Spleen (tissue), 11 donors: ENCODE measurements at regions not wholly inside any gene's neighbourhood (a gene's known extent, or its start where the extent isn't known, plus 50 kb on each side); places are given as distances from the start of the nearest gene placed in this dataset.

Experiments used
- DNase-seq: peaks from one replicate; pipeline ENCODE4 v3.0.0-alpha.2; 2020
- H3K27ac ChIP-seq, 8 donors: fragments of 200-600 bp; sonication (generic) in 7 of 8; 1 replicate in 4 of 8; 2 replicates in 4 of 8; pipeline versions ENCODE4 v1.5.0 to v1.8.0; 2016 to 2021; ENCODE audit warnings: inconsistent platforms in 4 of 8, mild to moderate bottlenecking in 4 of 8, moderate library complexity in 1 of 8
- H3K27me3 ChIP-seq, 7 donors: fragments of 200-600 bp; sonication (generic) in 6 of 7; replicated peaks in 1 of 7; 1 replicate in 4 of 7; 2 replicates in 3 of 7; pipeline versions ENCODE4 v1.5.0 to v1.8.0; 2016 to 2021; ENCODE audit warnings: inconsistent platforms in 3 of 7, mild to moderate bottlenecking in 1 of 7
- H3K36me3 ChIP-seq, 6 donors: fragments of 200-600 bp; sonication (generic) in 5 of 6; 1 replicate in 4 of 6; 2 replicates in 2 of 6; pipeline versions ENCODE4 v1.5.0 to v1.8.0; 2016 to 2021; ENCODE audit warnings: inconsistent platforms in 2 of 6
- H3K4me1 ChIP-seq, 6 donors: fragments of 200-600 bp; sonication (generic) in 5 of 6; 1 replicate in 3 of 6; 2 replicates in 3 of 6; pipeline versions ENCODE4 v1.5.0 to v1.8.0; 2016 to 2021; ENCODE audit warnings: inconsistent platforms in 3 of 6
- H3K4me3 ChIP-seq, 8 donors: fragments of 200-600 bp; sonication (generic) in 7 of 8; 1 replicate in 4 of 8; 2 replicates in 4 of 8; pipeline versions ENCODE4 v1.5.0 to v1.8.0; 2016 to 2021; ENCODE audit warnings: inconsistent platforms in 4 of 8, mild to moderate bottlenecking in 4 of 8, moderate library complexity in 2 of 8
- H3K9me3 ChIP-seq, 8 donors: fragments of 200-600 bp; sonication (generic) in 7 of 8; 1 replicate in 4 of 8; 2 replicates in 4 of 8; pipeline versions ENCODE4 v1.5.0 to v1.8.0; 2016 to 2021; ENCODE audit warnings: inconsistent platforms in 4 of 8
- POLR2A ChIP-seq, 3 donors: fragments of 450-650 bp; IDR thresholded peaks; one replicate each; pipeline ENCODE4 v1.5.1; 2017; ENCODE audit warnings: antibody characterized with exemption in 3 of 3, mild to moderate bottlenecking in 1 of 3
- POLR2AphosphoS5 ChIP-seq, 3 donors: sonication (generic); formaldehyde crosslinking; IDR thresholded peaks; one replicate each; pipeline ENCODE4 v1.5.1; 2017; ENCODE audit warnings: antibody characterized with exemption in 3 of 3
- WGBS, 5 donors: extraction: QIAGEN DNeasy Blood & Tissue Kit in 3 of 5; methylation state at CpG; one replicate each; pipeline versions ENCODE4 v1.1.5 to v1.1.7; 2013 to 2018; 5-methylcytosine and 5-hydroxymethylcytosine counted together
- intact Hi-C: fragments of 100-400 bp; cut with DNase I; formaldehyde crosslinking; loops from one replicate; pipeline ENCODE4 v1.15.0; 2023; ENCODE audit warnings: low total_unique reads
- TF ChIP-seq, protein P1 (sequence below), 11 experiments: fragments of 200-600 bp in 7 of 11; fragments of 450-650 bp in 4 of 11; sonication (generic) in 4 of 11; IDR thresholded peaks in 8 of 11; conservative IDR thresholded peaks in 3 of 11; 1 replicate in 7 of 11; 2 replicates in 4 of 11; pipeline versions ENCODE4 v1.4.0 to v1.8.0; 2016 to 2021; ENCODE audit warnings: antibody characterized with exemption in 11 of 11, inconsistent platforms in 4 of 11, mild to moderate bottlenecking in 1 of 11
- donor health status: healthy with polysubstance abuse.
- donor health status: DM: no; HTN: no; CAD: no; lungs with moderate emphysema.
- donor health status: DM: no; HTN: no; CAD: no.
- donor health status: Bipolar disorder and iron deficiency.
- donor health status: healthy.
- donor health status: DM: no; HTN: no; CAD: no.
- donor health status: DM: yes; HTN: yes; CAD: no.

GRCh38 chr9:10793306-10793705 lies 180.5 kb upstream of the PTPRD start:
- 35 to 59% (median 51%) methylated on average over 1 of the region's 1 CpG for WGBS, 5 donors
- Histone ChIP-seq H3K4me1 (no peaks in the 10 kb centered on the region), H3K36me3 (no peaks in the 10 kb centered on the region), H3K27me3 (no peaks in the 10 kb centered on the region), H3K9me3 (peaks cover 0 to 45% (median 23%) of the 10 kb centered on the region in 8 donors), H3K27ac (no peak overlapping the region), H3K4me3 (no peak overlapping the region)
- intact Hi-C loops = no loop called here
- TF ChIP-seq POLR2AphosphoS5 (IDR thresholded peaks at IDR 0.05) = no peak
- TF ChIP-seq POLR2A (IDR thresholded peaks at IDR 0.05) = no peak
- TF ChIP-seq, protein P1, sequence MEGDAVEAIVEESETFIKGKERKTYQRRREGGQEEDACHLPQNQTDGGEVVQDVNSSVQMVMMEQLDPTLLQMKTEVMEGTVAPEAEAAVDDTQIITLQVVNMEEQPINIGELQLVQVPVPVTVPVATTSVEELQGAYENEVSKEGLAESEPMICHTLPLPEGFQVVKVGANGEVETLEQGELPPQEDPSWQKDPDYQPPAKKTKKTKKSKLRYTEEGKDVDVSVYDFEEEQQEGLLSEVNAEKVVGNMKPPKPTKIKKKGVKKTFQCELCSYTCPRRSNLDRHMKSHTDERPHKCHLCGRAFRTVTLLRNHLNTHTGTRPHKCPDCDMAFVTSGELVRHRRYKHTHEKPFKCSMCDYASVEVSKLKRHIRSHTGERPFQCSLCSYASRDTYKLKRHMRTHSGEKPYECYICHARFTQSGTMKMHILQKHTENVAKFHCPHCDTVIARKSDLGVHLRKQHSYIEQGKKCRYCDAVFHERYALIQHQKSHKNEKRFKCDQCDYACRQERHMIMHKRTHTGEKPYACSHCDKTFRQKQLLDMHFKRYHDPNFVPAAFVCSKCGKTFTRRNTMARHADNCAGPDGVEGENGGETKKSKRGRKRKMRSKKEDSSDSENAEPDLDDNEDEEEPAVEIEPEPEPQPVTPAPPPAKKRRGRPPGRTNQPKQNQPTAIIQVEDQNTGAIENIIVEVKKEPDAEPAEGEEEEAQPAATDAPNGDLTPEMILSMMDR (IDR thresholded peaks at IDR 0.05 in 8 of 11, conservative IDR thresholded peaks at IDR 0.05 in 3 of 11) = no peak
- no peak for DNase-seq

- Histone ChIP-seq H3K4me3 (no peak overlapping the region), H3K4me1 (no peaks in the 10 kb centered on the region), H3K9me3 (peaks cover 0 to 5% (median 0%) of the 10 kb centered on the region in 8 donors), H3K36me3 (no peaks in the 10 kb centered on the region), H3K27me3 (no peaks in the 10 kb centered on the region), H3K27ac (no peak overlapping the region)
- TF ChIP-seq POLR2AphosphoS5 (IDR thresholded peaks at IDR 0.05) = no peak
- 59 to 82% (median 79%) methylated on average over 2 of the region's 2 CpGs for WGBS, 5 donors
- intact Hi-C loops = no loop called here
- DNase-seq = no peak
These were observed 191.7 kb upstream of the PTPRD start for GRCh38 chr9:10804486-10804885.

DNA sequence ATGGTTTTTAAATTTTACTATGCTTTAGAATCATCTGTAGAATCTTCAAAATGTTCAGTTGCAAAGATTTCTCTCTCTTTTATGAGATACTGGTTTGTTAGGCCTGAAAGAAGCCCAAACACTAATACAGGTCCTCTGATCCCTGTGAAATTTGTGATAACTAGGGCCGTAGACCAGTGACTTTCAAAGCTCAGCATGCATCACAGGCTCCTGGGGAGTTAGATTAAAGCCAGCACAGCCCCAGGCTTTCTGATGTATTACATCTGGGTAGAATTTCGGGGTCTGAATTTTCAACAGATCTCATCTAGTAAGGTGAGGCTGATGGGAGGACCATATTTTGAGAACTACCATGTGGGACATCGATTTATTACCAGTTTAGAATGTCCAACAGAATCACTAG lies 194.1 kb upstream of the PTPRD start:
- DNase-seq = no peak
- TF ChIP-seq, protein P1 (IDR thresholded peaks at IDR 0.05 in 8 of 11, conservative IDR thresholded peaks at IDR 0.05 in 3 of 11) = no peak
- TF ChIP-seq POLR2A (IDR thresholded peaks at IDR 0.05) = no peak
- TF ChIP-seq POLR2AphosphoS5 (IDR thresholded peaks at IDR 0.05) = no peak
- no peak overlapping the region for H3K27ac ChIP-seq
- H3K36me3 ChIP-seq = no peaks in the 10 kb centered on the region
- no peak overlapping the region for H3K4me3 ChIP-seq
- H3K4me1 ChIP-seq = no peaks in the 10 kb centered on the region
- intact Hi-C loops = no loop called here
- 46 to 71% (median 62%) methylated on average over 3 of the region's 3 CpGs for WGBS, 5 donors
- H3K9me3 ChIP-seq = peaks cover 0 to 23% (median 11%) of the 10 kb centered on the region in 8 donors
- H3K27me3 ChIP-seq = no peaks in the 10 kb centered on the region

GRCh38 chr9:10818206-10818605 lies 205.4 kb upstream of the PTPRD start:
- no peak overlapping the region for H3K27ac ChIP-seq
- no peaks in the 10 kb centered on the region for H3K4me1 ChIP-seq
- H3K36me3 ChIP-seq = no peaks in the 10 kb centered on the region
- whole genome bisulfite sequencing, 5 donors = 0 to 15% (median 11%) methylated on average over 1 of the region's 1 CpG
- TF ChIP-seq, protein P1 (IDR thresholded peaks at IDR 0.05 in 8 of 11, conservative IDR thresholded peaks at IDR 0.05 in 3 of 11) = no peak
- H3K9me3 ChIP-seq = peaks cover 0 to 13% (median 6%) of the 10 kb centered on the region in 8 donors
- intact Hi-C loops = no loop called here
- no peaks in the 10 kb centered on the region for H3K27me3 ChIP-seq
- no peak for DNase-seq
- no peak overlapping the region for H3K4me3 ChIP-seq
